Ovary (tissue), 3 donors: ENCODE measurements at regions not wholly inside any gene's neighbourhood (a gene's known extent, or its start where the extent isn't known, plus 50 kb on each side); places are given as distances from the start of the nearest gene placed in this dataset.

Experiments used
- CTCF ChIP-seq, 3 donors: fragments of 450-650 bp in 2 of 3; fragments of 200-600 bp in 1 of 3; IDR thresholded peaks; one replicate each; pipeline versions ENCODE4 v1.5.1 to v1.8.0; 2016 to 2022; ENCODE audit warnings: antibody characterized with exemption in 3 of 3, mild to moderate bottlenecking in 1 of 3
- EP300 ChIP-seq: sonication (generic); formaldehyde crosslinking; IDR thresholded peaks from one replicate; pipeline ENCODE4 v1.6.1; 2017; ENCODE audit warnings: antibody characterized with exemption
- POLR2A ChIP-seq: fragments of 450-650 bp; IDR thresholded peaks from one replicate; pipeline ENCODE4 v1.6.1; 2017; ENCODE audit warnings: antibody characterized with exemption, mild to moderate bottlenecking, moderate library complexity
- donor health status: DM: no; HTN: no; CAD: no.

DNA sequence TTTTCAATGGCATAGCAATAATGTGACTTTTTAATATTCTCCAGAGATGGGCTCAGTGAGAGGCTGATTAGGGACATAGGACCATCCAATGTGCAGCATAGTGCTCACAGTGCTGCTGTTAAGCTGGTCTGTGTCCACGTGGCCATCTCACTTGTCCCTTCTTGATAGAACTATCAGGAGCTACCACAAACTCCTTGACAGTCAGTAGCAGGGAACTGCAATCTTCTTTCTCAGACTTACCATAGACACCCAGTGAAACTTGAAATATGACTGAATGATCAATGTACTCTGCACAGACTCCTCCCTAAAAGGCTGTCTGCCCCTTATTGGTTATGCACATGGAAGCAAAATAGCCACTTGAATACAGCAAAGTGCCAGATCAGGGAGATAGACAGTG is 64.5 kb upstream of the WARS2 start:
- TF ChIP-seq CTCF (IDR thresholded peaks at IDR 0.05), result no peak
- no peak for TF ChIP-seq POLR2A
- TF ChIP-seq EP300, result no peak
